PC-3 (cell line): ENCODE measurements at regions not wholly inside any gene's neighbourhood (a gene's known extent, or its start where the extent isn't known, plus 50 kb on each side); places are given as distances from the start of the nearest gene placed in this dataset.

ENCODE experiments used
- ATAC-seq: fragments of 200-7000 bp; cut with Tn5 transposase; 2 replicates; pipeline ENCODE4 v1.9.1; 2020; ENCODE audit warnings: mild to moderate bottlenecking, moderate library complexity
- BruUV-seq: library from RNA; stranded (reverse); fragments of 400-500 nt; replicated peaks from 2 replicates; lab custom pipeline; 2021; lab: Mats Ljungman, UMichigan
- CTCF ChIA-PET: fragments of 300-600 bp; sonication (Branson Sonifier 250); formaldehyde crosslinking; loops from one replicate; lab custom pipeline; 2022; ENCODE audit warnings: antibody characterized with exemption; lab: Charles Lee
- POLR2A ChIA-PET: fragments of 300-600 bp; sonication (Branson Sonifier 250); formaldehyde crosslinking; loops from one replicate; lab custom pipeline; 2022; ENCODE audit warnings: antibody characterized with exemption; ENCODE audit not compliant: unreplicated experiment; lab: Charles Lee
- DNase-seq: peaks from one replicate; pipeline ENCODE4 v3.0.0-alpha.2; 2015
- H2AFZ ChIP-seq: fragments of 300-600 bp; sonication (generic); 2 replicates; pipeline ENCODE4 v1.6.0; 2016; ENCODE audit warnings: antibody characterized with exemption, low read length
- H3F3A ChIP-seq: fragments of 300-600 bp; sonication (generic); one replicate; pipeline ENCODE4 v1.6.0; 2017; ENCODE audit warnings: antibody characterized with exemption, low read length, control low read depth, mild to moderate bottlenecking; ENCODE audit not compliant: unreplicated experiment
- H3K27ac ChIP-seq: fragments of 300-600 bp; sonication (generic); 2 replicates; pipeline ENCODE4 v1.5.1; 2016; ENCODE audit warnings: mild to moderate bottlenecking, low read length
- H3K27me3 ChIP-seq: fragments of 300-600 bp; sonication (generic); 2 replicates; pipeline ENCODE4 v1.6.1; 2016; ENCODE audit warnings: low read length, mixed read lengths
- H3K36me3 ChIP-seq: fragments of 300-600 bp; sonication (generic); 2 replicates; pipeline ENCODE4 v1.6.1; 2016; ENCODE audit warnings: low read depth, mixed run types, low read length, mixed read lengths
- H3K4me1 ChIP-seq: fragments of 300-600 bp; sonication (generic); 2 replicates; pipeline ENCODE4 v1.5.1; 2016; ENCODE audit warnings: low read length; ENCODE audit not compliant: insufficient read depth
- H3K4me2 ChIP-seq: fragments of 300-600 bp; sonication (generic); 2 replicates; pipeline ENCODE4 v1.6.0; 2016; ENCODE audit warnings: low read length
- H3K4me3 ChIP-seq: fragments of 300-600 bp; sonication (generic); 2 replicates; pipeline ENCODE4 v1.5.1; 2016; ENCODE audit warnings: mild to moderate bottlenecking, low read length, mixed read lengths
- H3K79me2 ChIP-seq: fragments of 300-600 bp; sonication (generic); 2 replicates; pipeline ENCODE4 v1.6.1; 2017; ENCODE audit warnings: low read length, mixed read lengths
- H3K9ac ChIP-seq: fragments of 300-600 bp; sonication (generic); 2 replicates; pipeline ENCODE4 v1.6.0; 2016; ENCODE audit warnings: mild to moderate bottlenecking, low read length
- H3K9me2 ChIP-seq: fragments of 300-600 bp; sonication (generic); replicated peaks from 2 replicates; pipeline ENCODE4 v1.6.1; 2016; ENCODE audit warnings: mixed run types, low read length, mixed read lengths
- H3K9me3 ChIP-seq: fragments of 300-600 bp; sonication (generic); 2 replicates; pipeline ENCODE4 v1.6.1; 2016; ENCODE audit warnings: low read length, mixed read lengths
- H4K20me1 ChIP-seq: fragments of 300-600 bp; sonication (generic); 2 replicates; pipeline ENCODE4 v1.6.1; 2016; ENCODE audit warnings: low read length, mixed read lengths
- CTCF ChIP-seq: fragments of 300-600 bp; sonication (generic); conservative IDR thresholded peaks from 2 replicates; pipeline ENCODE4 v1.5.1; 2017; ENCODE audit warnings: antibody characterized with exemption, low read depth, mild to moderate bottlenecking, low read length
- EZH2 ChIP-seq: fragments of 300-600 bp; sonication (generic); IDR thresholded peaks from one replicate; pipeline ENCODE4 v1.6.1; 2017; ENCODE audit warnings: antibody characterized with exemption, mild to moderate bottlenecking, low read length; ENCODE audit not compliant: unreplicated experiment
- EZH2phosphoT487 ChIP-seq: fragments of 300-600 bp; sonication (generic); IDR thresholded peaks from 2 replicates; pipeline ENCODE4 v1.6.1; 2018; ENCODE audit warnings: mild to moderate bottlenecking, antibody characterized with exemption, low read length, borderline replicate concordance
- intact Hi-C: fragments of 100-400 bp; cut with micrococcal nuclease; formaldehyde crosslinking; loops from 2 replicates; pipeline ENCODE4 v1.9.0; 2023

GRCh38 chr9:29012911-29013310, 1439.6 kb upstream of the C9orf72 start:
- no peak for ATAC-seq
- Histone ChIP-seq H3K36me3 (no peaks in the 10 kb centered on the region), H3K4me1 (no peaks in the 10 kb centered on the region), H3K27ac (no peak overlapping the region), H2AFZ (no peak overlapping the region), H3K9ac (no peak overlapping the region), H3K4me3 (no peak overlapping the region), H3F3A (no peaks in the 10 kb centered on the region), H3K4me2 (no peak overlapping the region), H4K20me1 (no peaks in the 10 kb centered on the region), H3K9me2 (no peaks in the 10 kb centered on the region), H3K79me2 (no peaks in the 10 kb centered on the region), H3K9me3 (no peaks in the 10 kb centered on the region), H3K27me3 (no peaks in the 10 kb centered on the region)
- CTCF ChIA-PET = no interaction called here
- BruUV-seq = no TSS peak
- no peak for TF ChIP-seq CTCF
- TF ChIP-seq EZH2 = no peak
- no peak for TF ChIP-seq EZH2phosphoT487
- intact Hi-C loops = no loop called here
- no peak for DNase-seq
- POLR2A ChIA-PET = no interaction called here

DNA sequence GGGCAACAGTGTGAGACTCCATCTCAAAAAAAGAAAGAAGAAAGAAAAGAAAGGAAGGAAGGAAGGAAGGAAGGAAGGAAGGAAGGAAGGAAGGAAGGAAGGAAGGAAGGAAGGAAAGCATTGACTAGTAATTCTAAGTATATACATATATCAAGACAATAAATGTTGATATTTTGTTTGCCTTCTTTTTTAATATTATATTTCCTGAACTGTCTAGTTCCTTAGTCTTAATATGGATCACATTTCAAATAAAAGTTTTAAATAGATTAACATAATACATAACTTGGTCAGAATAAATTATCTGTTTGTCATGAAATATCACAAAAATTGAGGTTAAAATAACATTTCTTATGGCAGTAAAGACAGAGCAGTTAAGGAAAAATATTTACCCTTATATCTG, 1448.4 kb upstream of the C9orf72 start:
- no peak overlapping the region for H3K27ac ChIP-seq
- ChIA-PET POLR2A (no interaction called here), CTCF (no interaction called here)
- no peaks in the 10 kb centered on the region for H4K20me1 ChIP-seq
- DNase-seq = no peak
- no peaks in the 10 kb centered on the region for H3K36me3 ChIP-seq
- H3K4me2 ChIP-seq = no peak overlapping the region
- no peak overlapping the region for H3K9ac ChIP-seq
- H2AFZ ChIP-seq = no peak overlapping the region
- no peak overlapping the region for H3K4me3 ChIP-seq
- no peaks in the 10 kb centered on the region for H3F3A ChIP-seq
- no peaks in the 10 kb centered on the region for H3K79me2 ChIP-seq
- intact Hi-C loops = no loop called here
- no peaks in the 10 kb centered on the region for H3K9me3 ChIP-seq
- no TSS peak for BruUV-seq
- no peaks in the 10 kb centered on the region for H3K27me3 ChIP-seq
- H3K4me1 ChIP-seq = no peaks in the 10 kb centered on the region
- no peak for ATAC-seq
- H3K9me2 ChIP-seq = no peaks in the 10 kb centered on the region
- TF ChIP-seq EZH2phosphoT487 (no peak), CTCF (no peak), EZH2 (no peak)

GRCh38 chr9:29038332-29038731, 1465.1 kb upstream of the C9orf72 start:
- no peak for DNase-seq
- no peak for ATAC-seq
- H3K27me3 ChIP-seq = no peaks in the 10 kb centered on the region
- TF ChIP-seq CTCF (no peak), EZH2 (no peak), EZH2phosphoT487 (no peak)
- H2AFZ ChIP-seq = no peak overlapping the region
- no peak overlapping the region for H3K4me2 ChIP-seq
- ChIA-PET POLR2A (no interaction called here), CTCF (no interaction called here)
- H3K4me1 ChIP-seq = peaks cover 12% of the 10 kb centered on the region
- no peaks in the 10 kb centered on the region for H4K20me1 ChIP-seq
- H3K9ac ChIP-seq = no peak overlapping the region
- BruUV-seq = no TSS peak
- no peaks in the 10 kb centered on the region for H3K79me2 ChIP-seq
- no peak overlapping the region for H3K4me3 ChIP-seq
- no peaks in the 10 kb centered on the region for H3K9me2 ChIP-seq
- H3F3A ChIP-seq = no peaks in the 10 kb centered on the region
- no peaks in the 10 kb centered on the region for H3K36me3 ChIP-seq
- no peak overlapping the region for H3K27ac ChIP-seq
- intact Hi-C loops = no loop called here
- H3K9me3 ChIP-seq = no peaks in the 10 kb centered on the region
